HFFc6 (cell line): ENCODE measurements at regions not wholly inside any gene's neighbourhood (a gene's known extent, or its start where the extent isn't known, plus 50 kb on each side); places are given as distances from the start of the nearest gene placed in this dataset.

Source experiments
- DNase-seq: peaks from one replicate; pipeline ENCODE4 v3.0.0-alpha.2; 2018
- H3K27ac Mint-ChIP-seq: 2 replicates; pipeline ENCODE4 v1.8.0; 2020; ENCODE audit warnings: mild to moderate bottlenecking, mixed read lengths
- H3K27me3 Mint-ChIP-seq: 2 replicates; pipeline ENCODE4 v1.8.0; 2021; ENCODE audit warnings: mild to moderate bottlenecking, moderate library complexity, mixed read lengths; ENCODE audit not compliant: insufficient read depth
- H3K36me3 Mint-ChIP-seq: 2 replicates; pipeline ENCODE4 v1.8.0; 2021; ENCODE audit warnings: low read depth, mixed read lengths
- H3K4me1 Mint-ChIP-seq: 2 replicates; pipeline ENCODE4 v1.8.0; 2020; ENCODE audit warnings: low read depth, mixed read lengths
- H3K4me3 Mint-ChIP-seq: 2 replicates; pipeline ENCODE4 v1.8.0; 2020; ENCODE audit warnings: mild to moderate bottlenecking, moderate library complexity, mixed read lengths
- H3K9me3 Mint-ChIP-seq: 2 replicates; pipeline ENCODE4 v1.8.0; 2020; ENCODE audit warnings: mild to moderate bottlenecking, mixed read lengths
- TF ChIP-seq, protein P1 (sequence below): fragments of 200-600 bp; sonication (generic); IDR thresholded peaks from 2 replicates; pipeline ENCODE4 v1.5.0; 2021; ENCODE audit warnings: antibody characterized with exemption, mild to moderate bottlenecking

DNA sequence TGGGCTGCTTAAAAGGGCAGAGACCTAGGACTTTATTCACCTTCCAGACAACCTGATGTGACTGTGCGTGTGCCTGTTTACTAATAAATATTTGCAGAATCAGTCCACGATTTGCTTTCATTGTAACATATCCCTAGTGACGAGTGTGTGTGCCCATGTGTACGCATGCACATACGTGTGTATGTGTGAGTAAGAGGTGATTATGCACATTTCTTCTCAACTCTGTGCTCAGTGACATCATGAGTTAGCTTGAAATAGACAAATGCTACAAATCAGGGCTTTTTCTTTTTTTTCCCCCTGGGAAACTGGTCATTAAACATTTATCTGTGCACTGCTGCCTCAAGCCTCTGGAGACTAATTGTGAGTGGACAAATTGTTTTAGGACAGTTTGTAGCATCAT, 242.6 kb upstream of the SOX4 start:
- Mint-ChIP-seq H3K27ac (no peak overlapping the region), H3K36me3 (no peaks in the 10 kb centered on the region), H3K4me1 (no peaks in the 10 kb centered on the region), H3K27me3 (peaks cover 14% of the 10 kb centered on the region), H3K4me3 (no peak overlapping the region), H3K9me3 (no peaks in the 10 kb centered on the region)
- TF ChIP-seq, protein P1, sequence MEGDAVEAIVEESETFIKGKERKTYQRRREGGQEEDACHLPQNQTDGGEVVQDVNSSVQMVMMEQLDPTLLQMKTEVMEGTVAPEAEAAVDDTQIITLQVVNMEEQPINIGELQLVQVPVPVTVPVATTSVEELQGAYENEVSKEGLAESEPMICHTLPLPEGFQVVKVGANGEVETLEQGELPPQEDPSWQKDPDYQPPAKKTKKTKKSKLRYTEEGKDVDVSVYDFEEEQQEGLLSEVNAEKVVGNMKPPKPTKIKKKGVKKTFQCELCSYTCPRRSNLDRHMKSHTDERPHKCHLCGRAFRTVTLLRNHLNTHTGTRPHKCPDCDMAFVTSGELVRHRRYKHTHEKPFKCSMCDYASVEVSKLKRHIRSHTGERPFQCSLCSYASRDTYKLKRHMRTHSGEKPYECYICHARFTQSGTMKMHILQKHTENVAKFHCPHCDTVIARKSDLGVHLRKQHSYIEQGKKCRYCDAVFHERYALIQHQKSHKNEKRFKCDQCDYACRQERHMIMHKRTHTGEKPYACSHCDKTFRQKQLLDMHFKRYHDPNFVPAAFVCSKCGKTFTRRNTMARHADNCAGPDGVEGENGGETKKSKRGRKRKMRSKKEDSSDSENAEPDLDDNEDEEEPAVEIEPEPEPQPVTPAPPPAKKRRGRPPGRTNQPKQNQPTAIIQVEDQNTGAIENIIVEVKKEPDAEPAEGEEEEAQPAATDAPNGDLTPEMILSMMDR, result no peak
- DNase-seq, result no peak

DNA sequence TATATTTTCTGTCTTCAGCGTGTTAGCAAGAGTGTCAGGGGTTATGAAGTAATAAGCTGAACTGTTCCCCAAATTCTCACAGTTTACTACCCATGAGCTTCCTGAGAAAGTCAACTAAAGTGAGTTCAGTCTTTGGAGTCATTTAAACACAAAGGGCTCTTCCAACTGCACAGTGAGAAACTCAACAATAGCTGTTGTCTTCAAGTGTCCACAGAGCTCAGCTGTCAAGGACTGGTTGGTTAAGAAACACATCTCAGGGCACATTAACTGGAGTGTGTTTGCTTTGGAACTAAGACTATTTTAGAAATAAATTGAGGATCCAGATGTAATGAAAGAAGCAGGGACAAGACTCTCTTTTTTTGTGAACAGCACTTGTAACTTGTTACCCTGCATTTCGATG, 241.4 kb upstream of the SOX4 start:
- peaks cover 15% of the 10 kb centered on the region for H3K27me3 Mint-ChIP-seq
- no peaks in the 10 kb centered on the region for H3K4me1 Mint-ChIP-seq
- H3K9me3 Mint-ChIP-seq, result no peaks in the 10 kb centered on the region
- H3K36me3 Mint-ChIP-seq, result no peaks in the 10 kb centered on the region
- TF ChIP-seq, protein P1, result no peak
- no peak overlapping the region for H3K27ac Mint-ChIP-seq
- no peak overlapping the region for H3K4me3 Mint-ChIP-seq
- no peak for DNase-seq

DNA sequence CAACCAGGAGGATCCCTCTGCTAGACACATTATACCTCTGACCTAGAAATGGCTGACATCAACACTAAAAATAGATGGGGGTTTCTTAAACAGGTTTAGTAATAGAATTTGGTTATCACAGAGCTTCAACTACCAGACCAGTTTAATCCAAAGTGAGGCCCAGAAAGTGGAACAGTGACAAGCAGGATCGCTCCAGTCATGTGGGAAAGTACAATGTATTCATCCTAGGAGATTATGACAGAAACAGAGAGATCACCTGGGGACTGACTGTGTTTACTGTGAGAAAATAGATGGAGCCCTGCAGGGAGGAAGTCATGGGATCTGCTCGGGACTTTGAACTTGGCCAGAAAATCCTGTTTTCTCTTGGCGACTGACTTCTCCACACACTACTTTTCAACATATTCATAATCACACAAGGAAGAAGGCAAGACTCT, 238.7 kb upstream of the SOX4 start:
- H3K36me3 Mint-ChIP-seq, result no peaks in the 10 kb centered on the region
- H3K9me3 Mint-ChIP-seq, result no peaks in the 10 kb centered on the region
- peaks cover 11% of the 10 kb centered on the region for H3K27me3 Mint-ChIP-seq
- TF ChIP-seq, protein P1, result no peak
- no peak overlapping the region for H3K4me3 Mint-ChIP-seq
- no peak for DNase-seq
- H3K27ac Mint-ChIP-seq, result no peak overlapping the region
- H3K4me1 Mint-ChIP-seq, result no peaks in the 10 kb centered on the region

DNA sequence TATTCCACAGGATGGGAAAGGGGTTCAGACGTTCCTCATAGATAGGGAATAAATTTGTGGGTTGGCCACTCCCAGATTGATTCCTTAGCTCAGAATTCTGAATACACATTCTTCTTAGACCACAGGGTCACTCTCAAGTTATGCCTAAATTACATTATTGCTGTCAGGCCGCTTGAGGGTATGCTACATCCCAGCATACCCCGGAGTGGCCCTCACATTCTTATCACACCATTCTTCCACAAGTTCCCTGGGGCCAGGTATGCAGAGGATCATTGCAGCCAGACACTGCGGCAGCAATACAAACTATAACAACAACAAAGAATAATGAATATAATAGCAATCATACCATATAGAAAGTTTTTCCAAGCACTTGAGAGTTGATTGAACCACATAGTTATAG, 237.9 kb upstream of the SOX4 start:
- no peak for DNase-seq
- no peaks in the 10 kb centered on the region for H3K4me1 Mint-ChIP-seq
- H3K27me3 Mint-ChIP-seq, result peaks cover 8% of the 10 kb centered on the region
- H3K27ac Mint-ChIP-seq, result no peak overlapping the region
- no peak overlapping the region for H3K4me3 Mint-ChIP-seq
- TF ChIP-seq, protein P1, result no peak
- H3K9me3 Mint-ChIP-seq, result no peaks in the 10 kb centered on the region
- no peaks in the 10 kb centered on the region for H3K36me3 Mint-ChIP-seq

DNA sequence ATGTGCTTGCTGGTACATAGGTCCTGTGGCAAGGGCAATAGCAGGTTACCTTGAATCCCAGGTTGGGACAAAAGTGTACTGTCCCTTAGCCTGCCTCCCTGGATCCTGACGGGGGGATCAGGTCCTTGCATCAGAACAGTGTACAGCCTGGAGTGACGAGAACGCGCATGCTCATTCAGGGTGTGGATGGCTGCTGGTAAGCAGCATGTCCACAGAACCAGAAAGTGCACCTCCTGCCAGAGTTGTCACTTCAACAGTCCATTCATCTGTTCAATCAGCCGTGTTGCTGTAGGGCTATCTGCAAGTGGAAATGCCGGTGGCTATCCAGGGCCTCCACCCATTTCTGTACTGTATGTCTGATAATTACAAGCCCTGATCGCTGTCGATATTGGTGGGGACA, 236.3 kb upstream of the SOX4 start:
- TF ChIP-seq, protein P1, result no peak
- H3K36me3 Mint-ChIP-seq, result no peaks in the 10 kb centered on the region
- H3K4me3 Mint-ChIP-seq, result no peak overlapping the region
- DNase-seq, result no peak
- no peaks in the 10 kb centered on the region for H3K4me1 Mint-ChIP-seq
- peaks cover 8% of the 10 kb centered on the region for H3K27me3 Mint-ChIP-seq
- H3K9me3 Mint-ChIP-seq, result no peaks in the 10 kb centered on the region
- H3K27ac Mint-ChIP-seq, result no peak overlapping the region

DNA sequence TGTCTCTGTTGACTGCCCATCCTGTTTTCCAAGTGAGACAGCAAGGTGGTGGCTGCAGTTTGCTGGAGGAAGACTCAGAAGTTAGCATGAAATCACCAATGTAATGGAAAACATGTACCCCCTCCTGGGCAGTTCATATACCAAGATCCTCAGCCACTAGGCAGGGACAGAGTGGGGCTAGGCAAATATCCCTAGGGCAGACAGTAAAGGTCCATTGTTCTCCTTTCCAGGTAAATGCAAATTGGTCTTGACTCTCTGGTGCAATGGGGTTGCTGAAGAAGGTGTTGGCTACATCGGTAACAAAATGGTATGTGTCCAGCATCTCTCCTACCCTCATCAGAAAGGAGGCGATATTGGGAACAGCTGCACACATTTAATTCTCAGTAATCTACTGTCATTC, 233.6 kb upstream of the SOX4 start:
- Mint-ChIP-seq H3K27me3 (peaks cover 8% of the 10 kb centered on the region), H3K9me3 (no peaks in the 10 kb centered on the region), H3K4me1 (no peaks in the 10 kb centered on the region), H3K27ac (no peak overlapping the region), H3K36me3 (no peaks in the 10 kb centered on the region), H3K4me3 (no peak overlapping the region)
- no peak for DNase-seq
- TF ChIP-seq, protein P1, result no peak
